ENCODE measurements at regions not wholly inside any gene's neighbourhood (a gene's known extent, or its start where the extent isn't known, plus 50 kb on each side); places are given as distances from the start of the nearest gene placed in this dataset.
"Not testable (repeated sequence)": the region's sequence is repeated elsewhere in the genome, so short reads cannot be mapped to it uniquely, and the experiment has no call there.

DNA sequence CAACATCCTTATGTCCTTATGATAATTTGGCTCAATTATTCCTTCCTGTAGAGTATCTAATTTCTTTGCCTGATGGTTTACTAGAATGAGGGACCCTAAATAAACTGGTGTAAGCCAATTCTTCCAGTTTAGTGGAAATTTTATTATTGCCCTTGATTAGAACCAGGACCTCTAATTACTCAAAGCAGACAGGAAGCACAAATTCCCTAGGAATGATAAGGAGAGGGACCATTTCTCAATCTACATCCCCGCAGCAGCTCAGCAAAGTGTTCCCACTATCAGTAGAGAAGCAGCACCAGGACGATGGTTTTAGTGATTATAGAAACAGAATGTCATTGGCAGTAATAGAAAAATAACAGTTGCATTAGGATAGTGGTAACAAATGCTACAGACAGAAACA lies 97.1 kb downstream of the PLPPR4 start:
- Mint-ChIP-seq H3K4me3 (no peak overlapping the region), H3K36me3 (no peaks in the 10 kb centered on the region), H3K27ac (no peak overlapping the region), H3K27me3 (no peaks in the 10 kb centered on the region), H3K9me3 (peaks cover 8% of the 10 kb centered on the region), H3K4me1 (ENCODE audit: low read depth in 2 of 2) (no peaks in the 10 kb centered on the region)
- ATAC-seq (no peak), DNase-seq (ENCODE audit: low spot score) (no peak)

DNA sequence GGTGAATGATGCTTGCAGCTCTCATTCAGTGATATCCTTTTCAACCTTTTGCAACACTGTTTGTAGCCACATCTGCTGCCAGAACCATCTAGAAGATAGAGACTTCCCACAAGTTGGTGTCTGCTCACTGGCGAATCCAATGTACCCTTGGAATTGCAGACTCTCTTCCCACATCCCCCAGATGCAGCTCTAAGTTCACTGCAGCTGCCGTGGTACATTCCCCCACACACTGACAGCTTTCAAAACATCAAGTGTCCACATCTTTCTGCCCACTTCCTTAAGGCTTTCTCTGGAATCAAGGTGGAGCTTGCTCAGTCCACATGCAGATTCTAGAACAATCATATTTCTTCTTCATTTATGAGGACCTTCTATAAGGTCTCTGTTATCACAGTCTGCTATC lies 99.2 kb downstream of the PLPPR4 start:
- H3K27ac Mint-ChIP-seq = no peak overlapping the region
- H3K36me3 Mint-ChIP-seq = no peaks in the 10 kb centered on the region
- no peaks in the 10 kb centered on the region for H3K4me1 Mint-ChIP-seq (ENCODE audit: low read depth in 2 of 2)
- ATAC-seq = no peak
- H3K9me3 Mint-ChIP-seq = peaks cover 8% of the 10 kb centered on the region
- H3K4me3 Mint-ChIP-seq = no peak overlapping the region
- H3K27me3 Mint-ChIP-seq = no peaks in the 10 kb centered on the region
- DNase-seq (ENCODE audit: low spot score) = no peak

DNA sequence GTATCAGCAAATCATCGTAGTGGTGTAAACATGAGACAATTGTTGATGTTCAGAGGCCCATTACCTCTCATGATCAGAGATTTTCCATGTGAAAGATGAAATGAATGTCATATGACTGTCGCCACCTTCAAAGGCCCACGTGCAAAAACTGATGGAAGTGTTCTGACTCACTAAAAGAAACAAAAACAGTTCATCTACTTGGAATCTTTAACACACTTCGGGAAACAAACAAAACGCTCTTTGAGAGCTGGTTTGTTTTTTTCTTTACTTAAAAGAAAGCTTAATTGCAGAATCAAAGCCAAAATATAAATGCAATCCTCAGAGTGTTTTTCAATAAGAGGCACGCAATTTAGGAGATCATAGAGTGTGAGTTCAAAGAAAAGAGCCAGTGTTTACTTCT lies 100.8 kb downstream of the PLPPR4 start:
- Mint-ChIP-seq H3K27me3 (no peaks in the 10 kb centered on the region), H3K9me3 (peaks cover 11% of the 10 kb centered on the region), H3K4me1 (ENCODE audit: low read depth in 2 of 2) (no peaks in the 10 kb centered on the region), H3K27ac (no peak overlapping the region), H3K36me3 (no peaks in the 10 kb centered on the region), H3K4me3 (no peak overlapping the region)
- ATAC-seq (no peak), DNase-seq (ENCODE audit: low spot score) (no peak)

DNA sequence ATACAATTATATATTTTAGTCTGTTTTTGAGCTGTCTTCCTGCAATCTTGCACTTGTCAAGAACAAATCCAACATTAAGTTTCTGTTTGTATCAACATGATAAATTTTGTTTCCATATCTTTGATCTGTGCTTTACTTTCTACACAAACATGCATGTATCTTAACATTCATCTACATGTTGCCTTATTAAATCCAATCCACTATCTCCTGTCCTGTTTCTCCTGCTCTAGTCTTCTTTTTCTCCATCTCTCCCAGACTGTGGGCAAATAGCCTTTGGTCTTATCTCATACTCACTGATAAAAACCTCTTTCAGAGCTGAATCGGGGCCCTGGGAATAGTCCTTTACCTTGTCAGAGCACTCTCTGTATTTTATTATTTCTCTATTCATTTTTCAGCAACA lies 101.3 kb downstream of the PLPPR4 start:
- DNase-seq (ENCODE audit: low spot score) (no peak), ATAC-seq (no peak)
- no peaks in the 10 kb centered on the region for H3K36me3 Mint-ChIP-seq
- H3K4me3 Mint-ChIP-seq = no peak overlapping the region
- no peaks in the 10 kb centered on the region for H3K27me3 Mint-ChIP-seq
- no peak overlapping the region for H3K27ac Mint-ChIP-seq
- no peaks in the 10 kb centered on the region for H3K4me1 Mint-ChIP-seq (ENCODE audit: low read depth in 2 of 2)
- peaks cover 9% of the 10 kb centered on the region for H3K9me3 Mint-ChIP-seq

DNA sequence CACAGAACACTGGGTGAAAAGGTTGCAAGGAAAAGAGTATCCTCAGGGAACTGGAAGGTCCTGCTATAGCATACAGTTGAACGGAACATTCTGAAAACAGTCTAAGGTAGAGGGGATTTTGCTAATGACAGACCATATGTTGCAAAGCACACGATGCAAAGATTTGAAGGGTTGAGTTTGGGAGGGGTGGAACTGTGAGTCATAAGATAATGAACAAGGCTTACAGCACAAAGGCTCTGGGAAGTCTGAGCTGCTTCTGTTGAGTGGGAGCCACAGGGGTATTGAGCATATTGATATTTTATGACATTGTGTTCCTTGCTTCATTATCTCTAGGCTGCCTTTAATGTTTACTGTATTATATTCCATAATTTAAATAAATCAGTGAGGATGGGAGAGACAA lies 104.9 kb downstream of the PLPPR4 start:
- Mint-ChIP-seq H3K27ac (no peak overlapping the region), H3K4me1 (ENCODE audit: low read depth in 2 of 2) (peaks cover 2 to 8% of the 10 kb centered on the region in 2 donors), H3K4me3 (no peak overlapping the region), H3K36me3 (no peaks in the 10 kb centered on the region), H3K9me3 (peaks cover 12% of the 10 kb centered on the region), H3K27me3 (no peaks in the 10 kb centered on the region)
- DNase-seq (ENCODE audit: low spot score) (no peak), ATAC-seq (no peak)

DNA sequence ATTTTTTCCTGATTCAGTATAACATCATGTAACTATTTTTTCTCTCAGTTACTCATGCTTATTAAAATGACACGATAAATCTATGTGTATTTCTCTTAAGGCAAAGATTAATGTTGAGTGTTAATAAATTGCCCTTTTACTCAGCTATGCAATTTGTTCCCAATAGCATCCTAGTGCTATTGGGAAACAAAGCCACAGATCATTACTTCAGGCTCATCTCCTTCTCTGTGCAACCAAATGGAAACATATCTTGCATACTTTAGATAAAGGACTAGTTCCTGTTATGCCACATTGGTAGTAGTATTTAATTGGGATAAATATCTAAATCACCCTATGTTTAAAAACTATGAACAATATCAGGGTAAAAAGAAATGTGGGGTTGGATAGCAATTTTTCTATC lies 106.2 kb downstream of the PLPPR4 start:
- Mint-ChIP-seq H3K4me3 (no peak overlapping the region), H3K36me3 (no peaks in the 10 kb centered on the region), H3K4me1 (ENCODE audit: low read depth in 2 of 2) (peaks cover 2 to 8% of the 10 kb centered on the region in 2 donors), H3K9me3 (peaks cover 12% of the 10 kb centered on the region), H3K27ac (no peak overlapping the region), H3K27me3 (no peaks in the 10 kb centered on the region)
- ATAC-seq = no peak
- DNase-seq (ENCODE audit: low spot score) = no peak

DNA sequence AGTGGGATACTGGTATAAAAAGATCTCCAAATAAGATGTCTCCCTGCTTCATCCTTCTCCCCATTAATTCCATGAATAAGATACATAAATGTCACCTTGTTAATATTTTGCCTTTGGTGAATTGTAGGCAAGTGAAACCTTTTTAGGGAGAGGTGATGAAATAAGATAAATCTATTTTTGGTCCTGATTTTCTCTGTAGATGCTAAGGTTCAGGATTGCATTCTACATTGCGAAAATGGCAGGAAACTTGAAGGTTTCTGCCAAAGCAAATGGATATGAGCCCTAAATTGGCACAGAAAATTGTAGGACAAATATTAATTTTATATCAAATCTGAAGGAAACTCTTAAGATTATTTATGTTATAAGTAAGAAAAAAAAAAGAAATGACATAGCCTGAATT lies 107.1 kb downstream of the PLPPR4 start:
- ATAC-seq = no peak
- Mint-ChIP-seq H3K4me3 (no peak overlapping the region), H3K27me3 (no peaks in the 10 kb centered on the region), H3K9me3 (peaks cover 7% of the 10 kb centered on the region), H3K27ac (no peak overlapping the region), H3K4me1 (ENCODE audit: low read depth in 2 of 2) (peaks cover 2 to 8% of the 10 kb centered on the region in 2 donors), H3K36me3 (no peaks in the 10 kb centered on the region)
- DNase-seq (ENCODE audit: low spot score) = no peak

DNA sequence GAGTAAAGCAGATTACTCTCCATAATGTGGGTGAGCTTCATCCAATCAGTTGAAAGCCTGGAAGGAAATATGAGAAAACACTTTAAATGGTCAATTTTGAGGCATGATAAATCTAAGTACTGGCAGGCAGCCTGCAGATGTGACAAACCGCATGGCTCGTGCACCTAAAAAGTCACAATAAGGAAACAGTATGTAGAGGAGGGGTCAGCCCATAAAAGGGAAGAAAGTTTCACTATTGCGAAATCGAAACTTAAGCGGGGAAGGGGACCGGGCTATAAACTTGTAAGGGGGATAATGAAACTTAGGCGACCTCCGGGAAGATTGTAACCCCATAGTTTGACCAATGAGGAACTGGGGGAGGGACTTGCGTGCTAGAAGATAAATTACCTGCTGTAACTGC lies 109.8 kb downstream of the PLPPR4 start:
- Mint-ChIP-seq H3K4me1 (ENCODE audit: low read depth in 2 of 2) (peaks cover 2 to 8% of the 10 kb centered on the region in 2 donors), H3K4me3 (peak overlapping the region; percentile 21), H3K27ac (no peak overlapping the region), H3K9me3 (peaks cover 3% of the 10 kb centered on the region), H3K36me3 (no peaks in the 10 kb centered on the region), H3K27me3 (no peaks in the 10 kb centered on the region)
- ATAC-seq (no peak), DNase-seq (ENCODE audit: low spot score) (no peak)

DNA sequence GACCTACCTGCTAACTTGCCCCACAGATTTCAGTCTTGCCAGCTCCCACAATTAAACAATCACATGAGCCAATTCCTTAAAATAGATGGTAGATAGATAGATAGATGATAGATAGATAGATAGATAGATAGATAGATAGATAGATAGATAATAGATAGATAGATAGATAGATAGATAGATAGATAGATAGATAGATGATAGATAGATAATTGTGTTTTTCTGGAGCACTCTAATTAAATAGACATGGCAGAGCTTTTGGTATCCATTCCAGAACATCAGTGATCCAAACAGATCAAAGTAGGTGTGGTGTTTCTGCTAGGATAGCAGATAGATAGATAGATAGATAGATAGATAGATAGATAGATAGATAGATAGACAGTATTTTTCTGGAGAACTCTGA lies 110.4 kb downstream of the PLPPR4 start:
- H3K9me3 Mint-ChIP-seq = not testable (repeated sequence)

DNA sequence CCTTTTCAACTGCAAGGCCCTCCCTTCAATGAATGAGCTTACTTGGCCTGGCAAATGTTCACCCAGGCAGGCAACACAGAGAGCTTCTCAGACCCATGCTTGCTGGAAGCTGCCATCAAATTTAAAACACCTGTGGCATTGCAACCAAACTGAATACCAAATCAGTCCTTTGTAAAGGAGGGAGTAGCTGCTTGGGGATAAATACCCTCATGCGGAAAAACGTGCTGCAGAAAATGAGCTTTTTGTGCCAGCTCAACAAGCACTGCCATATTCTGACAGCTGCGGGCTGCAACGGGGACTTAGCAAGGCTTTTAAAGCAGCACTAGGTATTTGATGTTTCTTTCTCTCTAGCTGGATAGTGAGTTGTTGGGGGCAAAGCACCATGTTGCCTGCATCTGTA lies 119.7 kb downstream of the PLPPR4 start:
- H3K4me3 Mint-ChIP-seq = no peak overlapping the region
- DNase-seq (ENCODE audit: low spot score) = no peak
- H3K36me3 Mint-ChIP-seq = no peaks in the 10 kb centered on the region
- no peak for ATAC-seq
- no peaks in the 10 kb centered on the region for H3K4me1 Mint-ChIP-seq (ENCODE audit: low read depth in 2 of 2)
- peaks cover 11% of the 10 kb centered on the region for H3K9me3 Mint-ChIP-seq
- no peak overlapping the region for H3K27ac Mint-ChIP-seq
- H3K27me3 Mint-ChIP-seq = no peaks in the 10 kb centered on the region

More for the DNA sequence above, 110.4 kb downstream of the PLPPR4 start:
- not testable (repeated sequence) for H3K27ac Mint-ChIP-seq; H3K36me3 Mint-ChIP-seq; H3K4me3 Mint-ChIP-seq; H3K4me1 Mint-ChIP-seq (ENCODE audit: low read depth in 2 of 2); H3K27me3 Mint-ChIP-seq; DNase-seq (ENCODE audit: low spot score); ATAC-seq

DNA sequence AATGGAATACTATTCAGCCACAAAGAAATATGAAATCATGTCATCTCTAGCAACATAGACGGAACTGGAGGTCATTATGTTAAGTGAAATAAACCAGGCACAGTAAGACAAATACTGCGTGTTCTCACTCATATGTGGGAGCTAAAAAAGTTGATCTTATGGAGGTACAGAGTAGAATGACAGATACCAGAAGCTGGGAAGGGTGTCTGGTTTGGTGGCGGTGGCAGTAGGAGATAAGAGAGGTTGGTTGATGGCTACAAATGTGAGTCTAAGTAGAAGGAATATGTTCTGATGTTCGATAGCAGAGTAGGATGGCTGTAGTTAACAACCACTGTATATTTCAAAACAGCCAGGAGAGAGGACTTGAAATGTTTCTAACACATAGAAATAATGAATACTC lies 121.6 kb downstream of the PLPPR4 start:
- no peak for DNase-seq (ENCODE audit: low spot score)
- Mint-ChIP-seq H3K4me3 (no peak overlapping the region), H3K4me1 (ENCODE audit: low read depth in 2 of 2) (no peaks in the 10 kb centered on the region), H3K9me3 (peaks cover 11% of the 10 kb centered on the region), H3K27me3 (no peaks in the 10 kb centered on the region), H3K27ac (no peak overlapping the region), H3K36me3 (no peaks in the 10 kb centered on the region)
- no peak for ATAC-seq

DNA sequence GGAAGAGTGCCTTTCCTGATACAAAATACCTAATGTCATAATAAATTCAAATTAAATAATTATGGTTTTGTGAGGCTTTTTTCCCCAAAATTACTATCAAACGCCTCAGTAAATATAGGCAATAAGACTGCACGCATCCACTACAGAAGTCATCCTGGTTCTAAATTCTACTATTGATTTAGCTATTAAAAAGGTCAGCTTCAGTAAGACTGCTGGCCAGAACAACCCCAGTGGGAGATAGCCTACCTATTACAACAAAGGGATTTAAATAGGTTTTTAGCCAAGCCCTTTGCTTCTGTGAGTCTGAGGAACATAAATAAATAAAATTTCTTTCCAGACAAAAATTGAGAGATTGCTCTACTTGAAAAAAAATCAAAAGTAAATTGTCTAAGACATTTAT lies 132.1 kb downstream of the PLPPR4 start:
- ATAC-seq = no peak
- no peaks in the 10 kb centered on the region for H3K36me3 Mint-ChIP-seq
- no peak overlapping the region for H3K4me3 Mint-ChIP-seq
- DNase-seq (ENCODE audit: low spot score) = no peak
- peaks cover 5% of the 10 kb centered on the region for H3K9me3 Mint-ChIP-seq
- no peaks in the 10 kb centered on the region for H3K4me1 Mint-ChIP-seq (ENCODE audit: low read depth in 2 of 2)
- H3K27me3 Mint-ChIP-seq = no peaks in the 10 kb centered on the region
- H3K27ac Mint-ChIP-seq = no peak overlapping the region

DNA sequence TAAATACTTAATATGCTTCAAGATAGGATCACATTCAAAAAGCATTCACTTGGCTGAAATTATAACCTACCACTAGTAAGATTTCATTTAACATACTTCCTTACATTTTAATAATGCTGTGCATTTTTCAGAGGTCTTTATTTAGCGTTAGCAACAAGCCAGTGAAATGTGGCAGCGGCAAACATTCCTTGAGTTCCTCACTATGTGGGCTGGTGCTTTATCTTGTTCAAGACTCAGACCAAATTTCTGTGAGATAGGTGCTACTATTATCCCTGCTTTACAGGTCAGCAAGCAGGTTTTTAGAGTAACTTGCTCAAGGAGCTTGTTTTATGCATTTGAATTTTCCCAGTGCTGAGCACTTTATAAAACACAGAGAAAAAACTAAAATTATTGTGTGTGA lies 132.7 kb downstream of the PLPPR4 start:
- no peak overlapping the region for H3K27ac Mint-ChIP-seq
- no peaks in the 10 kb centered on the region for H3K27me3 Mint-ChIP-seq
- H3K36me3 Mint-ChIP-seq = no peaks in the 10 kb centered on the region
- no peaks in the 10 kb centered on the region for H3K4me1 Mint-ChIP-seq (ENCODE audit: low read depth in 2 of 2)
- peaks cover 7% of the 10 kb centered on the region for H3K9me3 Mint-ChIP-seq
- DNase-seq (ENCODE audit: low spot score) (no peak), ATAC-seq (no peak)
- no peak overlapping the region for H3K4me3 Mint-ChIP-seq

DNA sequence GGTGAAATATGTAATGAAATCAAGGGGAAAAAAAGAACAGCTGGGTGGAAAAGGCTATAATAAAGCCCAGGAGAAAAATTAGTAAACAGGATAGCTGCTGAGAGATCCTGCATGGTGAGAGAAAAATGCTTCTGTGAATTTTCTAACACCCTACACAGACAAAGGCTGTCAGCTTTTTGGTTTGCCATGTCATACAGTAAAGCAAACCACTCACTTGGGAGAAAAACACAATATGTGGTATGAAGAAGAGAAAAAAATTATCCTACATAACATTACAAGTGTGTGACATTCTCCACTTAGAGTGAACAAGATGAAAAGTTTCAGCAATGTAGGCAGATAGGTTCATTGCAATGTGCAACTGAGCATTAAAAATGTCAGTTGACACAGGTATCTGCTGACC lies 133.6 kb downstream of the PLPPR4 start:
- Mint-ChIP-seq H3K27ac (no peak overlapping the region), H3K27me3 (no peaks in the 10 kb centered on the region), H3K4me1 (ENCODE audit: low read depth in 2 of 2) (no peaks in the 10 kb centered on the region), H3K36me3 (no peaks in the 10 kb centered on the region), H3K4me3 (no peak overlapping the region), H3K9me3 (peaks cover 9% of the 10 kb centered on the region)
- ATAC-seq (no peak), DNase-seq (ENCODE audit: low spot score) (no peak)

DNA sequence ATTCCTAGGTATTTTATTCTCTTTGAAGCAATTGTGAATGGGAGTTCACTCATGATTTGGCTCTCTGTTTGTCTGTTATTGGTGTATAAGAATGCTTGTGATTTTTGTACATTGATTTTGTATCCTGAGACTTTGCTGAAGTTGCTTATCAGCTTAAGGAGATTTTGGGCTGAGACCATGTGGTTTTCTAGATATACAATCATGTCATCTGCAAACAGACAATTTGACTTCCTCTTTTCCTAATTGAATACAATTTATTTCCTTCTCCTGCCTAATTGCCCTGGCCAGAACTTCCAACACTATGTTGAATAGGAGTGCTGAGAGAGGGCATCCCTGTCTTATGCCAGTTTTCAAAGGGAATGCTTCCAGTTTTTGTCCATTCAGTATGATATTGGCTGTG lies 137.3 kb downstream of the PLPPR4 start:
- ATAC-seq; H3K4me3 Mint-ChIP-seq; H3K4me1 Mint-ChIP-seq (ENCODE audit: low read depth in 2 of 2); H3K36me3 Mint-ChIP-seq; H3K27me3 Mint-ChIP-seq; DNase-seq (ENCODE audit: low spot score); H3K27ac Mint-ChIP-seq: not testable (repeated sequence)
- H3K9me3 Mint-ChIP-seq = peaks cover 11% of the 10 kb centered on the region
